CD4-positive, alpha-beta memory T cell (primary cell): ENCODE measurements at regions not wholly inside any gene's neighbourhood (a gene's known extent, or its start where the extent isn't known, plus 50 kb on each side); places are given as distances from the start of the nearest gene placed in this dataset.

Experiments
- CTCF ChIA-PET: fragments of 350-600 bp; sonication (Branson Sonifier 250); formaldehyde crosslinking; loops from one replicate; lab custom pipeline; 2021; ENCODE audit warnings: inconsistent platforms; ENCODE audit not compliant: partially characterized antibody; lab: Charles Lee
- POLR2A ChIA-PET: fragments of 350-600 bp; sonication (Branson Sonifier 250); formaldehyde crosslinking; loops from one replicate; lab custom pipeline; 2021; ENCODE audit not compliant: partially characterized antibody; lab: Charles Lee
- DNase-seq, 5 donors: peaks; one replicate each; pipeline versions ENCODE4 v3.0.0 to v3.0.0-alpha.2; 2020 to 2022; ENCODE audit warnings: mixed read lengths in 1 of 5
- H3K27ac ChIP-seq: one replicate; pipeline ENCODE4 v1.7.0; 2013; ENCODE audit warnings: low read depth, low read length
- H3K27me3 ChIP-seq: 2 replicates; pipeline ENCODE4 v1.7.0; 2013; ENCODE audit warnings: mild to moderate bottlenecking, low read length, moderate library complexity; ENCODE audit not compliant: insufficient read depth
- H3K36me3 ChIP-seq: 2 replicates; pipeline ENCODE4 v1.7.0; 2013; ENCODE audit warnings: mild to moderate bottlenecking, low read length, moderate library complexity; ENCODE audit not compliant: insufficient read depth
- H3K4me1 ChIP-seq: 2 replicates; pipeline ENCODE4 v1.7.0; 2013; ENCODE audit warnings: mild to moderate bottlenecking, low read length, moderate library complexity; ENCODE audit not compliant: insufficient read depth
- H3K4me3 ChIP-seq, 2 donors: one replicate each; pipeline ENCODE4 v1.7.0; 2013; ENCODE audit warnings: low read length in 2 of 2, mild to moderate bottlenecking in 1 of 2
- H3K9me3 ChIP-seq, 2 donors: one replicate each; pipeline ENCODE4 v1.7.0; 2013; ENCODE audit warnings: low read length in 2 of 2, control low read depth in 1 of 2; ENCODE audit not compliant: control insufficient read depth in 1 of 2
- H3K27ac Mint-ChIP-seq, 7 donors: one replicate each; pipeline ENCODE4 v1.8.0; 2020 to 2021; ENCODE audit warnings: mixed read lengths in 7 of 7, mild to moderate bottlenecking in 6 of 7, inconsistent platforms in 3 of 7, moderate library complexity in 3 of 7
- H3K27me3 Mint-ChIP-seq, 2 donors: one replicate each; pipeline ENCODE4 v1.8.0; 2020 to 2021; ENCODE audit warnings: mixed read lengths in 2 of 2
- H3K36me3 Mint-ChIP-seq, 2 donors: one replicate each; pipeline ENCODE4 v1.8.0; 2020 to 2021; ENCODE audit warnings: mixed read lengths in 2 of 2, inconsistent platforms in 1 of 2, mild to moderate bottlenecking in 1 of 2
- H3K4me1 Mint-ChIP-seq, 4 donors: one replicate each; pipeline ENCODE4 v1.8.0; 2020 to 2021; ENCODE audit warnings: mixed read lengths in 4 of 4, mild to moderate bottlenecking in 1 of 4
- H3K4me3 Mint-ChIP-seq, 8 donors: one replicate each; pipeline ENCODE4 v1.8.0; 2020 to 2021; ENCODE audit warnings: mixed read lengths in 8 of 8, mild to moderate bottlenecking in 7 of 8, moderate library complexity in 6 of 8, inconsistent platforms in 3 of 8
- H3K9me3 Mint-ChIP-seq, 8 donors: one replicate each; pipeline ENCODE4 v1.8.0; 2020 to 2021; ENCODE audit warnings: mixed read lengths in 8 of 8, mild to moderate bottlenecking in 5 of 8, inconsistent platforms in 3 of 8, moderate library complexity in 1 of 8
- intact Hi-C: fragments of 100-400 bp; cut with micrococcal nuclease; formaldehyde crosslinking; loops from one replicate; pipeline ENCODE4 v1.15.1; 2023

- Mint-ChIP-seq H3K4me3 (no peak overlapping the region), H3K36me3 (peaks cover 0 to 7% of the 10 kb centered on the region in 2 donors), H3K27me3 (peaks cover 8 to 14% of the 10 kb centered on the region in 2 donors), H3K27ac (no peak overlapping the region), H3K4me1 (no peaks in the 10 kb centered on the region), H3K9me3 (peaks cover 0 to 16% (median 12%) of the 10 kb centered on the region in 8 donors)
- Histone ChIP-seq H3K9me3 (no peaks in the 10 kb centered on the region), H3K36me3 (no peaks in the 10 kb centered on the region), H3K4me3 (no peak overlapping the region), H3K27ac (no peak overlapping the region), H3K4me1 (no peaks in the 10 kb centered on the region), H3K27me3 (no peaks in the 10 kb centered on the region)
- intact Hi-C loops = no loop called here
- ChIA-PET CTCF (no interaction called here), POLR2A (no interaction called here)
- no peak for DNase-seq
Observed at GRCh38 chr4:153034681-153035080, 98.6 kb downstream of the FHDC1 start.

- DNase-seq = no peak
- H3K4me3 ChIP-seq = no peak overlapping the region
- H3K4me3 Mint-ChIP-seq = no peak overlapping the region
- no peaks in the 10 kb centered on the region for H3K4me1 Mint-ChIP-seq
- no peaks in the 10 kb centered on the region for H3K4me1 ChIP-seq
- peaks cover 0 to 4% of the 10 kb centered on the region in 2 donors for H3K36me3 Mint-ChIP-seq
- peaks cover 9 to 11% of the 10 kb centered on the region in 2 donors for H3K27me3 Mint-ChIP-seq
- H3K9me3 Mint-ChIP-seq = peaks cover 0 to 10% (median 2%) of the 10 kb centered on the region in 8 donors
- H3K36me3 ChIP-seq = no peaks in the 10 kb centered on the region
- H3K27ac ChIP-seq = no peak overlapping the region
- H3K27ac Mint-ChIP-seq = no peak overlapping the region
- POLR2A ChIA-PET = no interaction called here
- intact Hi-C loops = no loop called here
- no peaks in the 10 kb centered on the region for H3K27me3 ChIP-seq
- H3K9me3 ChIP-seq = no peaks in the 10 kb centered on the region
- CTCF ChIA-PET = interaction anchor here (0.6 kb wide), 1 partner anchor 111 kb away, joined by 3 read pairs; no protein-coding TSS in a partner anchor
Observed at GRCh38 chr4:153036931-153037482, 100.9 kb downstream of the FHDC1 start.

- Histone ChIP-seq H3K4me3 (no peak overlapping the region), H3K27me3 (no peaks in the 10 kb centered on the region), H3K27ac (no peak overlapping the region), H3K36me3 (no peaks in the 10 kb centered on the region), H3K4me1 (no peaks in the 10 kb centered on the region), H3K9me3 (no peaks in the 10 kb centered on the region)
- Mint-ChIP-seq H3K27me3 (peaks cover 11 to 13% of the 10 kb centered on the region in 2 donors), H3K9me3 (peaks cover 0 to 10% (median 2%) of the 10 kb centered on the region in 8 donors), H3K36me3 (peaks cover 0 to 4% of the 10 kb centered on the region in 2 donors), H3K4me1 (no peaks in the 10 kb centered on the region), H3K27ac (no peak overlapping the region), H3K4me3 (no peak overlapping the region)
- DNase-seq = no peak
- intact Hi-C loops = no loop called here
- ChIA-PET POLR2A (no interaction called here), CTCF (interaction anchor here (0.5 kb wide), 1 partner anchor 207 kb away, joined by 5 read pairs; no protein-coding TSS in a partner anchor)
Observed at GRCh38 chr4:153038623-153039311, 102.6 kb downstream of the FHDC1 start.

GRCh38 chr4:153039542-153040185 is 103.5 kb downstream of the FHDC1 start:
- H3K9me3 Mint-ChIP-seq = peaks cover 0 to 10% (median 2%) of the 10 kb centered on the region in 8 donors
- H3K27me3 Mint-ChIP-seq = peaks cover 12 to 13% of the 10 kb centered on the region in 2 donors
- ChIA-PET CTCF (no interaction called here), POLR2A (no interaction called here)
- no peak overlapping the region for H3K27ac Mint-ChIP-seq
- no peak overlapping the region for H3K27ac ChIP-seq
- H3K4me3 Mint-ChIP-seq = no peak overlapping the region
- H3K27me3 ChIP-seq = no peaks in the 10 kb centered on the region
- no peak for DNase-seq
- no peaks in the 10 kb centered on the region for H3K9me3 ChIP-seq
- no peaks in the 10 kb centered on the region for H3K36me3 ChIP-seq
- intact Hi-C loops = no loop called here
- peaks cover 0 to 4% of the 10 kb centered on the region in 2 donors for H3K36me3 Mint-ChIP-seq
- H3K4me1 Mint-ChIP-seq = no peaks in the 10 kb centered on the region
- H3K4me3 ChIP-seq = no peak overlapping the region
- H3K4me1 ChIP-seq = no peaks in the 10 kb centered on the region

GRCh38 chr4:153040677-153041076 is 104.6 kb downstream of the FHDC1 start:
- CTCF ChIA-PET = no interaction called here
- no peaks in the 10 kb centered on the region for H3K4me1 ChIP-seq
- intact Hi-C loops = no loop called here
- no peaks in the 10 kb centered on the region for H3K9me3 ChIP-seq
- no peak overlapping the region for H3K4me3 Mint-ChIP-seq
- H3K27ac Mint-ChIP-seq = no peak overlapping the region
- H3K27me3 ChIP-seq = no peaks in the 10 kb centered on the region
- H3K27me3 Mint-ChIP-seq = peaks cover 11 to 15% of the 10 kb centered on the region in 2 donors
- H3K36me3 Mint-ChIP-seq = peaks cover 0 to 4% of the 10 kb centered on the region in 2 donors
- H3K4me3 ChIP-seq = no peak overlapping the region
- H3K9me3 Mint-ChIP-seq = peaks cover 0 to 10% (median 2%) of the 10 kb centered on the region in 8 donors
- H3K36me3 ChIP-seq = no peaks in the 10 kb centered on the region
- DNase-seq = no peak
- POLR2A ChIA-PET = no interaction called here
- H3K27ac ChIP-seq = no peak overlapping the region
- peaks cover 0 to under 1% (median 0%) of the 10 kb centered on the region in 4 donors for H3K4me1 Mint-ChIP-seq

GRCh38 chr4:153044036-153044435 is 107.9 kb downstream of the FHDC1 start:
- ChIA-PET POLR2A (no interaction called here), CTCF (no interaction called here)
- H3K4me3 Mint-ChIP-seq = no peak overlapping the region
- no peaks in the 10 kb centered on the region for H3K9me3 ChIP-seq
- H3K27me3 Mint-ChIP-seq = peaks cover 10 to 17% of the 10 kb centered on the region in 2 donors
- no peak for DNase-seq
- H3K9me3 Mint-ChIP-seq = peaks cover 0 to 10% (median 4%) of the 10 kb centered on the region in 8 donors
- no peaks in the 10 kb centered on the region for H3K4me1 ChIP-seq
- no peaks in the 10 kb centered on the region for H3K36me3 ChIP-seq
- no peak overlapping the region for H3K4me3 ChIP-seq
- no peak overlapping the region for H3K27ac Mint-ChIP-seq
- no peak overlapping the region for H3K27ac ChIP-seq
- peaks cover 0 to 2% (median 0%) of the 10 kb centered on the region in 4 donors for H3K4me1 Mint-ChIP-seq
- peaks cover 0 to 4% of the 10 kb centered on the region in 2 donors for H3K36me3 Mint-ChIP-seq
- no peaks in the 10 kb centered on the region for H3K27me3 ChIP-seq
- intact Hi-C loops = no loop called here
